T-helper 1 cell (primary cell): ENCODE measurements at regions not wholly inside any gene's neighbourhood (a gene's known extent, or its start where the extent isn't known, plus 50 kb on each side); places are given as distances from the start of the nearest gene placed in this dataset.
"Not testable (repeated sequence)": the region's sequence is repeated elsewhere in the genome, so short reads cannot be mapped to it uniquely, and the experiment has no call there.

Source experiments
- DNase-seq, 5 donors: peaks; one replicate each; pipeline ENCODE4 v3.0.0-alpha.2; 2012 to 2020

DNA sequence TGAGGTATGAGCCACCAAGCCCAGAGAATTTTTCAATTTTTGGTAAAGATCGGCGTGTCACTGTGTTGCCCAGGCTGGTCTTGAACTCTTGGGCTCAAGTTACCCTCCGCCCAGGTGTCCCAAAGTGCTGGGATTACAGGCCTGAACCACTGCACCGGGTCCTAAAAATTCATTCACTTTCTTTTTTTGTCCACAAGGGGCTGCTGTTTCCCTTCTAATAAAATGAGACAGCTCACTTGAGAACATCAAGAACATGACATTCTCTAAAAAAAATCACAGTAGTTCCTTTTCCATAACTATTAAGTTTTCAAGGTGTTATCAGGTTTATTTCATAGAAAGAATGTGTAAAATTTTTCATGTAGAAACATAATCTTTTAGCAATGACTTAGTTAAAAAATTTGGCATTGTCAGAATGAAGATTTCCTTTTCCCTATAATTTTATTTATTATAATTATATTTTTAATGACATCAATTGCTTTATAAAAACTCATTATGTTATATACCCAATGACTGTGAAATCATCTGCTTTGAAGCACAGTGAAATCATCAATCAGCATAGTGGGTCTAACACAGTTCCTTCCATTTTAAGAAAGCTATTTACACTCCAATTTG lies 1723.8 kb upstream of the DEFB115 start:
- not testable (repeated sequence) for DNase-seq

- DNase-seq = not testable (repeated sequence)
These were observed 1690.4 kb upstream of the DEFB115 start for GRCh38 chr20:29566901-29567635.

DNA sequence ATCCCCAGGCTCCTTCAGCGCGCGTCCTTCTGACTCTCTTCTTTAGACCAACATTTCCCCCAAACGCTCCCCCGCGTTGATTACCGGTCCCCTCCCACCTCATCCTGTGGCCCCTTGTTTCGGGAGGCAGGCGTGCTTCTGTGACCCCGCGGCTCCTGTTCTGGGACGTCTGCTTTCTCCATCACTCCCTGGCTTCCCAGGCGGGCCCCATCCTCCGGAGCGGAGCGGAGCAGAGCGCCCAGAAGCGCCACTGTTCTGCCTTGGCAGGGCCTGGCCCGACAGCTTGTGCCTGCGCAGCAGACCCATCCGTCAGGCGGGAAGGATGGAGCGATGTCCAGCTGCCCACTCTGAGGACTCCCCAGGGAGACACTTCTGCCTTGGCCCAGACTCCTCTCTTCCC lies 1689.8 kb upstream of the DEFB115 start:
- not testable (repeated sequence) for DNase-seq

DNA sequence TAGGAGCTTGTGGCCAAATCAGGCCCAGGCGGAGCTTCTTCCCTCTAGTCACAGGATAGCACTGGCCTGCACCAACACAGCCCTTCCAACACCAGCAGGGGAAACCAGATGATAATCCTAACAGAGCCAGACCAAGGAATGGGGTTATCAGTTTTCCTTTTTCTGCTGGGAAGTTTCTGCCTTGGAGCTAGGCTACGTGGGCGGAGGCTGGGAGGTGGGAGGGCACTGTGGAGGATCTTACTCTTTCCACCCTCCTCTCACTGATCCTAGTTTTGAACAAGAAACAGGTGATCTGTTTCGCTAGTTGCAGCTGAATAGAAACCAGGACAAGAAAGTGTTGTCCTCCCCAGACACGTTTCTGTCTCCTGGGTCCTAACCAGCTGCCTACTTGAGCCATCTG lies 1687.3 kb upstream of the DEFB115 start:
- not testable (repeated sequence) for DNase-seq

- DNase-seq = not testable (repeated sequence)
These were observed 1667.9 kb upstream of the DEFB115 start for GRCh38 chr20:29589530-29589929.

GRCh38 chr20:29604163-29604562 lies 1653.3 kb upstream of the DEFB115 start:
- not testable (repeated sequence) for DNase-seq

DNA sequence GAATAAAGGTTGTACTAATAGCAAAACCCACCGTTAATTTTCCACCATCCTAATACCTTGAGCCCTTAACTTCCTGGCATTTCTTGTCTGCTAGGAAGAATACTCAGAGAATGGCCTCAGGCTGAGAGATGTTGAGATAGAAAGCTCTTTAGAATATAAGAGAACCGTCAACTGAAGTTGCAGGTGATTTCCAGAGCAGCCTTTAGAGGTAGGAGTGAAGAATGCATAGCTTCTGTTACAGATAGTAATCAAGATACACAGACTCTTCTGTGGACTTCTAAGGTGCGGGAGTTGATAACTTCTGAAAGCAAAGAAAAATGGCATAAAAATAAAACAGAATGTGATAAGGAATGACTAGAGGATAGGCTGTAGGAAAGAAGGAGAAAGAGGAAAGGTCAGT lies 1651.3 kb upstream of the DEFB115 start:
- not testable (repeated sequence) for DNase-seq

DNA sequence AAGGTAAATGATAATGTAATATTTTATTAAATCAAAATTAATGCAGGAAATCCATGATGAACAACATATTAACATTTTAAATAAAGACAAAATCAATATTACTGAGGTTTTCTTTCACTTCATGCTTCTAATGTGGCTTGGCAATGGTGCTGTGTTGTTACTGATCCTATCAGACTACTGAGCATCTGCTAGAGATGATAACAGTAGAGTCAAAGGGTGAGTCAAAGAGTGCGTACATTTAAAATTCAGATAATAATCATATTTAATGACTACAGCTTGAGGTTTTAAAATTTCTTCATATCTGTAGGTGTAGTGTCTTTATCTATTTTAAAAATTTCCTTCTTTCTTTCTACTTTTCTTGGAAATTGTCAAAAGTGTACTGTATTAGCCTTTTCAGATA lies 1628.1 kb upstream of the DEFB115 start:
- DNase-seq = not testable (repeated sequence)
